Aorta (tissue), 5 donors: ENCODE measurements at regions not wholly inside any gene's neighbourhood (a gene's known extent, or its start where the extent isn't known, plus 50 kb on each side); places are given as distances from the start of the nearest gene placed in this dataset.

Experiments
- ATAC-seq: fragments of 200-7000 bp; cut with Tn5 transposase; one replicate; pipeline ENCODE4 v1.9.1; 2022; ENCODE audit warnings: moderate library complexity; ENCODE audit not compliant: low FRiP score
- DNase-seq, 2 donors: peaks; one replicate each; pipeline ENCODE4 v3.0.0-alpha.2; 2020
- H3K27ac ChIP-seq, 2 donors: one replicate each; pipeline ENCODE4 v1.5.1; 2013; ENCODE audit warnings: low read length in 2 of 2, mild to moderate bottlenecking in 2 of 2, moderate library complexity in 2 of 2, control low read depth in 1 of 2, inconsistent platforms in 1 of 2, low read depth in 1 of 2
- H3K27me3 ChIP-seq, 2 donors: one replicate each; pipeline ENCODE4 v1.6.1; 2013; ENCODE audit warnings: control low read depth in 1 of 2, low read length in 1 of 2, mild to moderate bottlenecking in 1 of 2, moderate library complexity in 1 of 2; ENCODE audit not compliant: insufficient read depth in 2 of 2, control insufficient read depth in 1 of 2
- H3K36me3 ChIP-seq, 2 donors: one replicate each; pipeline ENCODE4 v1.6.1; 2013; ENCODE audit warnings: control low read depth in 1 of 2, low read length in 1 of 2, mild to moderate bottlenecking in 1 of 2; ENCODE audit not compliant: insufficient read depth in 2 of 2, control insufficient read depth in 1 of 2
- H3K4me1 ChIP-seq, 2 donors: one replicate each; pipeline ENCODE4 v1.6.1; 2013; ENCODE audit warnings: low read length in 2 of 2, control low read depth in 1 of 2, mild to moderate bottlenecking in 1 of 2, moderate library complexity in 1 of 2; ENCODE audit not compliant: insufficient read depth in 2 of 2, control insufficient read depth in 1 of 2
- H3K4me3 ChIP-seq, 2 donors: one replicate each; pipeline ENCODE4 v1.5.1; 2013; ENCODE audit warnings: low read length in 2 of 2, control low read depth in 1 of 2, mild to moderate bottlenecking in 1 of 2
- H3K9me3 ChIP-seq: one replicate; pipeline ENCODE4 v1.6.1; 2013; ENCODE audit warnings: mild to moderate bottlenecking, low read length; ENCODE audit not compliant: control insufficient read depth
- WGBS, 2 donors: extraction: QIAGEN DNeasy Blood & Tissue Kit; methylation state at CpG; one replicate each; pipeline ENCODE4 v1.1.7; 2013; 5-methylcytosine and 5-hydroxymethylcytosine counted together
- intact Hi-C, 2 donors: fragments of 100-400 bp; cut with DNase I; formaldehyde crosslinking; loops; one replicate each; pipeline versions ENCODE4 v1.14.2 to v1.15.0; 2022
- donor health status: healthy with polysubstance abuse.
- donor health status: Bipolar disorder and iron deficiency.
- donor health status: DM: no; HTN: no; CAD: no.
- donor health status: DM: no; HTN: no; CAD: no.
- donor health status: DM: yes; HTN: yes; CAD: no.

DNA sequence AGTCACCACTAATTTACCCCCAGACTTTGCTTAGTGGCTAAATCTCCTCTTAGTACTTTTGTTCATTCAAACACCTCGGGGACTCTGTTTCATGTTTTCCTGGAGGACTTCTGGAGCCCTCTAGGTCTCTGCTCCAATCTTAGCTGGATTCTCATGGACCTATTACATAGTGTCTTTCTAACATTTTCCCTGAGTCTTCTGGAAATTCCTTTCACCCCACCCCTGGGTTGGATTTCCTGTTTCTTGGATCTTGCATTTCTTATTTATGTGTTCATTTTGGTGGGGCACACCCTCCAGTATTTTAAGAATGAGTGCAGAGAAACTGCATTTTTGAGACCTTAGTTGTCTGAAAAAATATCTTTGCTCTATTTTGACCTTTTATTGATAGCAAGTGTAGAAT lies 220.1 kb downstream of the BLID start:
- no peaks in the 10 kb centered on the region for H3K9me3 ChIP-seq
- H3K4me3 ChIP-seq = no peak overlapping the region
- intact Hi-C loops = no loop called here
- H3K27me3 ChIP-seq = no peaks in the 10 kb centered on the region
- no peak overlapping the region for H3K27ac ChIP-seq
- ATAC-seq (no peak), DNase-seq (no peak)
- H3K36me3 ChIP-seq = no peaks in the 10 kb centered on the region
- WGBS, 2 donors = 89 to 93% methylated on average over 1 of the region's 1 CpG
- peaks cover 0 to 4% of the 10 kb centered on the region in 2 donors for H3K4me1 ChIP-seq

DNA sequence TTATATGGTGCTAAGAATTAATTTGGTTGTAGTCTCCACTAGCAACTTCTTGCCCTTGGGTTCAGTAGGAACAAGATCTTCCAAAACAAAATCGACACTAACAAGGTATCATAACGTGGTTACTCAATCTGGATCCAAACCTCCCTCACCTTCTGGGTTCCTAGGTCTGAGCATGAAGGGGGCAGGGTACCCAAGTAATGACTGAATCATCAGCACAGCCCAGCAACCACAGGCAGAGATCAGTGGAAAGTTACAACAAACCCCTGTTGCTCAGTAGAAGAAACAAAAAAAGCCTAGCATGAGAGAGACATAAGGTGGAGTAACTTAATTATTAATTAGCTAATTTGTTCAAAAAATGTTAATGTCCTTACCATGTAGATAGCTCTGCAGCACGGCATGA lies 221.4 kb downstream of the BLID start:
- no peak for DNase-seq
- 93 to 95% methylated on average over 3 of the region's 3 CpGs for WGBS, 2 donors
- ATAC-seq = no peak
- no peak overlapping the region for H3K27ac ChIP-seq
- peaks cover 0 to 4% of the 10 kb centered on the region in 2 donors for H3K4me1 ChIP-seq
- H3K4me3 ChIP-seq = no peak overlapping the region
- H3K9me3 ChIP-seq = no peaks in the 10 kb centered on the region
- H3K36me3 ChIP-seq = no peaks in the 10 kb centered on the region
- intact Hi-C loops = no loop called here
- no peaks in the 10 kb centered on the region for H3K27me3 ChIP-seq

DNA sequence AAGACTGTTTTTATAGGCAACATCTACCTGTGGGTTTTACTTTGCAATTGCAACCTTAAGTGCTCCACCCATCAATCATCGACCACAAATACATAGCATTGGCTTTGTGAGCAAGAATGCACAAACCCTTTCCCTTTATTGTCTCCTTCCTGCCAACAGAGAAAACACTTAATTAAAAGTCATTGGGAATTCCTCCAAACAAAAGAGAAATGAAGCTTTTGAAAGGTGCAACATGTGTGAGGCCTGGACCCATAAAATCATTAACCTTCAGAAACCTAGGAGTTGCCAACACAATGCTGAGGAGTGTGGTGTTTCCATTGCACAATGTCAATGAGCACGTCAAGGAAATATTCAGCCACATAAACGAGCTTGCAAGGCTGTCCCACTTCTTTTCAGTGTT lies 223.2 kb downstream of the BLID start:
- intact Hi-C loops = no loop called here
- H3K36me3 ChIP-seq = no peaks in the 10 kb centered on the region
- no peak for DNase-seq
- no peak overlapping the region for H3K27ac ChIP-seq
- H3K27me3 ChIP-seq = no peaks in the 10 kb centered on the region
- no peaks in the 10 kb centered on the region for H3K9me3 ChIP-seq
- ATAC-seq = no peak
- 77 to 80% methylated on average over 3 of the region's 3 CpGs for WGBS, 2 donors
- H3K4me3 ChIP-seq = no peak overlapping the region
- peaks cover 0 to 4% of the 10 kb centered on the region in 2 donors for H3K4me1 ChIP-seq

DNA sequence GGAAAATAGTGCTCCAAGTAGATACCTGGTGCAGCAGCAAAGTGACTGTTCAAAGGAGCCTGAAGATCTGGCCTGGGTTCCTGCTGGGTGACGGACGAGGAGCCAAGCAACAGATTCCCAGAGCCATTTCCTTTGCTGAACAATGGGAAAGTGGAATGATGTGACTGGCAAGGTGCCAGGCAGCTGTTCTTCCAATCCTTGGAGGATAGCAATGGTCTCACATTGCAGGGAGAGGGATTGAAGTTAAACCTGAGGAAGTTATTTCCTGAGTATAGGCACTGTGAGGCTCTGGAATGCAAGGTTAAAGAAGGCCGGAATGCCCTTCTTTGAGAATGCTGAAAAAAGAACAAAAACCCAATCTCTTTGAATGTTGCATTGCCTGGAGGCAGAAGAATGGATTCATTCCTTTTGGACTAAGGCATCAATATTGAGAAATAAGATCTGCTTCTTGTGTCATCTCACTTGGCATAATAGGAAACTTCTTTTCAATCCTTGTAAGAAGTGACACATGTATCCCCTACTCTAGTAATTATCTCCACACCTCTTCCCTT lies 223.8 kb downstream of the BLID start:
- intact Hi-C loops = no loop called here
- H3K27ac ChIP-seq = no peak overlapping the region
- no peak for ATAC-seq
- H3K4me3 ChIP-seq = no peak overlapping the region
- 31 to 36% methylated on average over 3 of the region's 3 CpGs for WGBS, 2 donors
- H3K36me3 ChIP-seq = no peaks in the 10 kb centered on the region
- H3K4me1 ChIP-seq = peaks cover 0 to 4% of the 10 kb centered on the region in 2 donors
- H3K27me3 ChIP-seq = no peaks in the 10 kb centered on the region
- no peaks in the 10 kb centered on the region for H3K9me3 ChIP-seq
- no peak for DNase-seq

- 11 to 18% methylated on average over 6 of the region's 6 CpGs for WGBS, 2 donors
- H3K4me3 ChIP-seq = peak overlapping the region in 1 of 2 donors; percentile 15
- no peak for ATAC-seq
Observed at GRCh38 chr11:121890946-121891515, 225.0 kb downstream of the BLID start.

GRCh38 chr11:121890377-121890776 lies 225.6 kb downstream of the BLID start:
- Histone ChIP-seq H3K9me3 (no peaks in the 10 kb centered on the region), H3K36me3 (no peaks in the 10 kb centered on the region), H3K4me3 (no peak overlapping the region), H3K27ac (peak overlapping the region; percentile 1 to 59), H3K4me1 (peaks cover 4% of the 10 kb centered on the region in 2 donors), H3K27me3 (no peaks in the 10 kb centered on the region)
- DNase-seq = peak in 1 of 2 donors; percentile 47
- intact Hi-C loops = no loop called here
- WGBS, 2 donors = 10 to 15% methylated on average over 2 of the region's 2 CpGs
- no peak for ATAC-seq

More at GRCh38 chr11:121890946-121891515, 225.0 kb downstream of the BLID start:
- H3K27ac ChIP-seq = peak overlapping the region in 1 of 2 donors; percentile 1
- peaks cover 4% of the 10 kb centered on the region in 2 donors for H3K4me1 ChIP-seq
- no peaks in the 10 kb centered on the region for H3K9me3 ChIP-seq
- intact Hi-C loops = no loop called here
- DNase-seq = no peak
- H3K27me3 ChIP-seq = no peaks in the 10 kb centered on the region
- no peaks in the 10 kb centered on the region for H3K36me3 ChIP-seq

DNA sequence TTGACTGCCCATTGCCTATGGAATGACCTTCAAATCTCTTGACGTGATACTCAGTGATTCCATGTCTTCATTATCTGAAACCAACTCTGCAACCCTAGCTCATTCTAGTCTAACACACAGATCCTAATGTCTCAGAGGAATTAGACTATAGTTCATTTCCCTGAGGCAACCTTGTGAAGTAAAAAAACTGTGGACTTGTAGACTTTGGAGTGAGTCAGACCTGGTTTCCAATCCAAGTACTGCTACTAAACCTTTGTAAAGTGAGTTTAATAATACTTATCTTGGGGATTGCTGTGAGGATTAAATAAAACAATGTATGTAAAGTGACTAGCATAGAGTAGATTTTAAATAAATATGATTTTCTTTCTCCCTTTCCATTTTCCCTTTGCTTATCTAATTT lies 226.1 kb downstream of the BLID start:
- intact Hi-C loops = no loop called here

DNA sequence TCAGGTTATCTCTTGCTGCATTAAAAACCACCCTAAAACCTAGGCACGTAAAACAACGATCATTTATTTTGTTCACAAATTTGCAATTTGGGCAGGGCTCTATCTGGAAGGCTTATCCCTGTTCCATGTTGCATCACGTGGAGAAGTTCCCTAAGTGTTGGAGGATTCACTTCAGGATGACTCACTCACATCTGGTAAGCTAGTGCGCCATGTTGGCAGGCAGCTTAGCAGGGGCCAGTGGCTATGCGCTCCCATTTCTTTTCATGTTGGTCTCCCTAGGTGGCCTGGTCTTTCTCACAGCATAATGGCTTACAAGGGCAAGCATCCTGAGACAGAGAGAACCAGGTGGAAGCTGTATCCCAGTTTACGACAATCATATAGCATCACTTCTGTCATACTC lies 226.8 kb downstream of the BLID start:
- H3K9me3 ChIP-seq = no peaks in the 10 kb centered on the region
- DNase-seq (no peak), ATAC-seq (no peak)
- H3K4me3 ChIP-seq = no peak overlapping the region
- intact Hi-C loops = no loop called here
- H3K27me3 ChIP-seq = no peaks in the 10 kb centered on the region
- peaks cover 4% of the 10 kb centered on the region in 2 donors for H3K4me1 ChIP-seq
- H3K36me3 ChIP-seq = no peaks in the 10 kb centered on the region
- H3K27ac ChIP-seq = no peak overlapping the region
- WGBS, 2 donors = 94 to 98% methylated on average over 6 of the region's 6 CpGs

More for the DNA sequence above, 226.1 kb downstream of the BLID start:
- peaks cover 4% of the 10 kb centered on the region in 2 donors for H3K4me1 ChIP-seq
- H3K4me3 ChIP-seq = no peak overlapping the region
- WGBS, 2 donors = 39 to 46% methylated on average over 1 of the region's 1 CpG
- no peaks in the 10 kb centered on the region for H3K9me3 ChIP-seq
- H3K36me3 ChIP-seq = no peaks in the 10 kb centered on the region
- ATAC-seq (no peak), DNase-seq (no peak)
- H3K27ac ChIP-seq = no peak overlapping the region
- no peaks in the 10 kb centered on the region for H3K27me3 ChIP-seq

DNA sequence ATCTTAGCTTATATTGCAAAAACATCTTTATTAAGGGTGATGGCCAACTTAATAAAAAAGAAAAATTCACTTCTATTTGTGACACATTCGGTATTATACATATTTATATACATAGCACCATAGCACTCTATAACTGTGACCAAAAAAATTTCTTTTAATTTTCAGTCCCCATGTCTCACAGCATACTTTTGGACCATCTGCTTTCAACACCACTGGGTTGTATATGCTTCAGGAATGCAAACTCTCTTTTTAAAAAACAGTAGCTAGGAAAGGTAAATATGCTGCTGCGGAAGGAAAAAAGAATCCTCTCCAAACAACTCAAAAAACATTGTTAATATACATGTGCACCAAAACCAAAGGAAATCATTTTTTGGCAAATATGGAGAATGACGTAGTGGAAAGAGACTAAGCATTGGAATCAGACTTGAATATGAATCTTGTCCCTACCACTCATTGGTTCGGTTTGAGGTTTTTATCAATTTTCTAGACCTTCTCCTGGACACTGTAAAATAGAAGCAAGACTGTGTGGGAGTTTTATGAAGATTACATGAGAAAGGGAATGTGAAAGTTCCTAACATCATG lies 227.9 kb downstream of the BLID start:
- WGBS, 2 donors = 92 to 96% methylated on average over 4 of the region's 4 CpGs
- ATAC-seq = no peak
- no peaks in the 10 kb centered on the region for H3K9me3 ChIP-seq
- intact Hi-C loops = no loop called here
- no peak for DNase-seq
- no peak overlapping the region for H3K4me3 ChIP-seq
- H3K4me1 ChIP-seq = peaks cover 4% of the 10 kb centered on the region in 2 donors
- no peak overlapping the region for H3K27ac ChIP-seq
- H3K27me3 ChIP-seq = no peaks in the 10 kb centered on the region
- H3K36me3 ChIP-seq = no peaks in the 10 kb centered on the region
